GM19455 (cell line): ENCODE measurements at regions not wholly inside any gene's neighbourhood (a gene's known extent, or its start where the extent isn't known, plus 50 kb on each side); places are given as distances from the start of the nearest gene placed in this dataset.
"Not testable (repeated sequence)": the region's sequence is repeated elsewhere in the genome, so short reads cannot be mapped to it uniquely, and the experiment has no call there.

Experiments used
- ATAC-seq: cut with Tn5 transposase; IDR thresholded peaks from one replicate; pipeline ENCODE4 v1.9.1; 2021; ENCODE audit not compliant: unreplicated experiment

DNA sequence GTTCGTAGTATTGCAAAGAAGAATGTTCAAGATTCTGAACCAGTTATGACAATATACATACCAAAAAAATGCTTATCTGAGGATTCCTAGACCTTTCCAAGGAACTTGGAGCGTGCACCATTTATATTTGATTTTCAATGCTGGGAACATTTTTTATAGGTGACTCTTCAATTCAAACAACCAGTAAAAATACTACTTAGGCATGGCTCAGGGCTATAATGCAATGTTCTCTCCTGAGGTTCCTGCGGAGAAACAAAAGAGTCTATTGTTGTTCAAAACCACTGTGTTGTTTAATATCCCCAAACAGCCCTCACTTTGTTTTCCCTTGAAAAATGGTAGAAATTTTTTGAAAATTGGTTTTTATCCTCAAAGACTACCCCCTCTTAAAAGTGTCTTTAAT lies 335.7 kb upstream of the IZUMO3 start:
- no peak for ATAC-seq

DNA sequence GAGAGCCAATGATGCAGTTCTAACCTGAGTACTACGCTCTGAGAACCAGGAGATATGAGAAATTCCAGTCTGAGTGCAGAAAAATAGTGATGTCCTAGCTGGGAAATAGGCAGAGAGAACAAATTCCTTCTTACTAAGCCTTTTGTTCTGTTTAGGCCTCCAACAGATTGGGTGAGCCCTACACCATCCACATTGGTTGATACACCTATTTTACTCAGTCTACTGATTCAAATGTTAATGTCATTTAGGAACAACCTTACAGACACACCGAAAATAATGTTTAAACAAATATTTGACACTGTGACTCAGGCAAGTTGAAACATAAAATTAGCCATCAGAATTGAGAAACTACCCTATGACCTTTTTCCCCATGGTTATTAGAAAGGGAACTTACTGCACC lies 333.9 kb upstream of the IZUMO3 start:
- no peak for ATAC-seq

GRCh38 chr9:24856601-24857000 lies 310.9 kb upstream of the IZUMO3 start:
- ATAC-seq: not testable (repeated sequence)

DNA sequence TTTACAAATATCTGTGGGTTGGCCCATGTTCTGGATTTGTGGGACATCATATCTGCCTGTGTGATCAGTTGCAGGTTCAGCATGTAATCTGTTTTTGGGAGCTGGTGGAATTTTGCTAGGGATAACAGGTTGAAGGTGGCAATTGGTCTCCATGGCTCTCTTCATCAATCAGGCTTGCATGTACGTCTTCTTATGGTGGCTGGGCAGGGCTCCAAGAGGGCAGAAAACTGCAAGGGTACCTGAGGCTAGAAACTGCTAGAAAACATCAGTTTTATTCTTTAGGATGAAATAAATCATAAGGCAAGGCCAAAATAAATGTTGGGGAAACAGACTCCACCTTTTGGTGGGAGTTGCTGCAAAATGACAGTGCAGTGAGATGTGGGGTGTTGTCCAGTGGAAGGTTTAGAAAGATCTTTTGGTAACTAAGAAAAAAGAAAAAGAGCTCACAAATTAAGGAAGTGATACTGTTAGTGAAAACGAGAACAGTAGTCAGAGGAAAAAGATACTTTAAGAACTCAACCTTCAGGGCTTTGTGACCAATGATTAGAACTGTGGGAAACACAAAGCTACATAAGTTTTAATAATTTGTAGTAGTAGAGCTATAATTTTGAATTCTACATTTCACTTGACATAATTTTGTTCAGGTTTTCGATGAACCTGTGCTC lies 300.7 kb upstream of the IZUMO3 start:
- ATAC-seq: peak; percentile 63

GRCh38 chr9:24844217-24844616 lies 298.5 kb upstream of the IZUMO3 start:
- ATAC-seq: no peak

GRCh38 chr9:24841993-24842392 lies 296.3 kb upstream of the IZUMO3 start:
- no peak for ATAC-seq

GRCh38 chr9:24832307-24832706 lies 286.6 kb upstream of the IZUMO3 start:
- ATAC-seq: no peak

DNA sequence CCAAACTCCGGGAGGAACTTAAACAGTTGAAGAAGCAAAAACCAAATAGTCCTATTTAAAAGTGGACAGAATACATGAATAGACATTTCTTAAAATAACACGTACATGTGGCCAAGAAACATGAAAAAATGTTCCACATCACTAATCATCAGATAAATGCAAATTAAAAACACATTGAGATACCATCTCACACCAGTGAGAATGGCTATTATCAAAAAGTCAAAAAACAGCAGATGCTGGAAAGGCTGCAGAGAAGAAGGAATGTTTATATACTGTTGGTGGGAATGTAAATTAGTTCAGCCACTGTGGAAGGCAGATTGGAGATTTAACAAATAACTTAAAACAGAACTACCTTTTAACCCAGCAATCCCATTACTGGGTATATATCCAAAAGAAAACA lies 283.0 kb upstream of the IZUMO3 start:
- ATAC-seq: no peak

- no peak for ATAC-seq
These were observed 278.9 kb upstream of the IZUMO3 start for GRCh38 chr9:24824607-24825006.

DNA sequence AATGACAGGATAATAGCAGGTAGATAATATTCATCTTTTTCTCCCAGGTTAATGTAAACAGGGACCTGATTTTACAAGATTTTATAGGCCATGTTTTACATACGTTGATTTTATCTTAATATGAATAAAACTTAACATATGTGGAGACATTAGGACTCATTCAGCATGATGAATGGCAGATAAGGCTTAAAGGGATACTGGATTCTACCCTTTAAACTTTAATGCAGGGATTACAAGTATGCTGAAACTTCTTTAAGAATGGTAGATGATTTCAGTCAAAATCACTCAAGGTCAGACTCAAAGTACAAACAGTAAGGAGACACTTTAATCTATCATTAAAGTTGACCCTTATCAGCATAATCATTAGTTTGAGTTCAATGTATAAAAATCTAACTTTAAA lies 274.5 kb upstream of the IZUMO3 start:
- no peak for ATAC-seq

DNA sequence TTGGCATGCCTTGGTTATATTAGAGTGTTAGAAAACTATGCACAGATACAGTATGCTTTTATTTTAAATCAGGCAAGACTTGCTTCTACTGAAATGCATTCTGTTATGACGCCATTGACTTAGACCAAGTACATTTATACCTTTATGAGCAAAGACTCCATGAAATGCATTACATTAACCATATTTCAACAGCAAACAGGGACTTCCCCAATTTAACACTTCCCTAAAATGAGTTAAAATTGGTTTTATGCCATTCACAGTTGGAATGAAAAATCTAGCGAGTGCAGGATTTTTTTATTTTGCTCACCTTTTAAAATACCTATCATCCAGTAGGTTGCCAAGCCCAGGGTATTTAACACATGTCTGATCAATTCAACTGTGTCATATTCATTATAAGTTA lies 272.1 kb upstream of the IZUMO3 start:
- ATAC-seq: no peak

DNA sequence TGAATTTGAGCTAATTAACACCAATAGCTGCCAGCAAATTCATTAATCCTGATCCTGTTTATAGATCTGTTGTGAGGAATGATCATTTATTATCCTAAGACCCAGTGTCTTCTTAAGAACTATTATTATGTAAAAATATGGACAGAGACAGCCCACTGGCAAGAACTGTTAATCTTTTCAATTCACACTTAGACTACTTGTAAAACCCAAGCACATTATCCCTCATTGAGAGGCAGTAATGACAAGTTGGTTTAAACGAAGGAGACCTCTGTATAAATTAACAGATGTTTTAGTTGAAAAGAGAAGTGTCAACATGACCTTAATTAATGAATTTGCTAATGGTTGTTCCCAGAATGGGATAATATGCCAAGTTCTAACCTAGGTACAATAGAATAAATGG lies 270.3 kb upstream of the IZUMO3 start:
- no peak for ATAC-seq

DNA sequence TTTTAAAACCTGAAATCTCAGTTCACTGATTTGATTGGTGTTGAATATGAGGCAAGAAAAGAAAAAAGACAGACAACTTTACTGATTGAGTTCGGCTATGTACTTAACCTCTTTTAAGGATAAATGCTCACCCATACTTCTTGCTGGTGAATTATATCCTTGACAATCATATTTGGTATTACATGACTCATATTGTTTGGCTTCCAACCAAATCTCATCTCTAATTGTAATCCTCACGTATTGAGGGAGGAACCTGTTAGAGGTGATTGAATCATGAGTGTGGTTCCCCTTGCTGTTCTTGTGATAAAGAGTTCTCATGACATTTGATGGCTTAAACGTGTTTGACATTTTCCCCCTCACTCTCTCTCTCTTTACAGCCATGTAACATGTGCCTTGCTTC lies 255.6 kb upstream of the IZUMO3 start:
- no peak for ATAC-seq

DNA sequence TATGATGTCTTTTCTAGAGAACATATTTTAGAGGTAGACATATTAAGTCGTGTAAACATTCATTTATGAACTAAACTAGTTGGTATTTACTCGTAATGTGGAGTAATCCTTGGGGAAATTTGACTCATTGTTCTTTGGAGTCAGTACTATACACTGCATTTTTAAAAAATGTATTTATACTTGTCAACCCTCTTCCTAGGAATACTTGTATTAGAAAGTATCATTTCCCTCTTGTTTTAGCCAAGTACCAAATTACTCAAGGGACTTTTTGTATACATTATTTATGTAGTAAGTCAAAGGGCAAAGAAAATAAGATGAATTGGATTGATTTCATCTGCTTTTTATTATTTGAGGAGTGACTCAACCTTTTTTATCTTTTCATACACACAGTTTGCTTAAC lies 248.1 kb upstream of the IZUMO3 start:
- ATAC-seq: no peak

- ATAC-seq: no peak
These were observed 230.5 kb upstream of the IZUMO3 start for GRCh38 chr9:24776226-24776625.

- not testable (repeated sequence) for ATAC-seq
These were observed 228.5 kb upstream of the IZUMO3 start for GRCh38 chr9:24774199-24774598.

DNA sequence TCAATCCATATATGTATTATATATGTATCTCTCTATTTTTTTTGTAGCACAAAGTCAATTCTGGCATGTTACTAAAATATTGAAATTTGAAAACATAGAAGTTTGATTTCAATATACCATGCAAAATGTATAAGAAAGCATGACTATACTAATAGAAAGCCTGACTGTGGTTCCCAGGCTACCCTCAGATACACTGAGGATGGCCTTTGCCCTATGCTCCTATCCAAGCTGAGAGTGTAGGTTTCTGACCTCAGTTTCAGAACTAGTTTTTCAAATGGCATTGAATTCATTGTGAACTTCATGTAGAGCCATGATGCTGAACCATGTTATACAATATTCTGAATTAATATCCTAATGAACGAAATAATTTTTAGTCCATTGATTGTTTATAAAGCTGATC lies 220.4 kb upstream of the IZUMO3 start:
- ATAC-seq: no peak

DNA sequence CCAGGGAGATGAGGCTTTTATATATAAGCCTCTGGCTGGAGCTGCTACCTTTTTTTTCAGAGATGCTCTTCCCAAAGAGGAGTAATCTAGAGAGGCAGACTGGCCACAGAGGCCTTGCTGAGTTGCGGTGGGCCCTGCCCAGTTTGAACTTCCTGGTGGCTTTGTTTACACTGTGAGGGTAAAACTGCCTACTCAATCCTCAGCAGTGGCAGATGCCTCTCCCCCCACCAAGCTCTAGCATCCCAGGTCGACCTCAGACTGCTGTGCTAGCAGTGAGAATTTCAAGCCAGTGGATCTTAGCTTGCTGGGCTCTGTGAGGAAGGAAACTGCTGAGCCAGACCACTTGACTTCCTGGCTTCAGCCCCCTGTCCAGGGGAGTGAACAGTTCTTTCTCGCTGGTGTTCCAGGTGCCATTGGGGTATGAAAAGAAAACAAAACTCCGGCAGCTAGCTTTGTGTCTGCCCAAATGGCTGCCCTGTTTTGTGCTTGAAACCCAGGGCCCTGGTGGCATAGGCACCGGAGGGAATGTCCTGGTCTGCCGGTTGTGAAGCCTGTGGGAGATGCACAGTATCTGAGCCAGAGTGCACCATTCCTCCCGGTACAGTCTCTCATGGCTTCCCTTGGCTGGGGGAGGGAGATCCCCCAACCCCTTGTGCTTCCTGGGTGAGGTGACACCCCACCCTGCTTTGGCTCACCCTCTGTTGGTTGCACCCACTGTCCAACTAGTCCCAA lies 219.5 kb upstream of the IZUMO3 start:
- ATAC-seq: no peak

- ATAC-seq: no peak
These were observed 192.8 kb upstream of the IZUMO3 start for GRCh38 chr9:24738421-24738961.

DNA sequence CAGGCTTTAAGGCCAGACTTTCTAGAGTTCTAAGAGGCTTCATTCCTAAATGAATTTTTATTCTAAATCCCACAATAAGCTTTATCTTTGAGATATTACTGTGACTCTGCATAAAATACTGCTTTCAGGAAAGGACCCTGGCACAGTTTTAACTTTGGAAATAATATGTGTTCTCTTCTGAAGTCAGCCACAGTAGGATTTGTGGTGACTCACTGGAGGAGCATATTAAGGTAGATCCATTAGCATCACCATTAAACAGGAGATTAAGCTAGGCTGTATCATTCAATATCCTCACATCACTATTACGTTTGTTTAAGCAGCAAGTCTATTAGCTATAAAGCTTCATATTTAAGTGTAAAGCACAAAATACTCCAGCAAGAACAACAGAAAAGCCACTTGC lies 186.1 kb upstream of the IZUMO3 start:
- no peak for ATAC-seq

- ATAC-seq: no peak
These were observed 175.9 kb upstream of the IZUMO3 start for GRCh38 chr9:24721621-24722020.

DNA sequence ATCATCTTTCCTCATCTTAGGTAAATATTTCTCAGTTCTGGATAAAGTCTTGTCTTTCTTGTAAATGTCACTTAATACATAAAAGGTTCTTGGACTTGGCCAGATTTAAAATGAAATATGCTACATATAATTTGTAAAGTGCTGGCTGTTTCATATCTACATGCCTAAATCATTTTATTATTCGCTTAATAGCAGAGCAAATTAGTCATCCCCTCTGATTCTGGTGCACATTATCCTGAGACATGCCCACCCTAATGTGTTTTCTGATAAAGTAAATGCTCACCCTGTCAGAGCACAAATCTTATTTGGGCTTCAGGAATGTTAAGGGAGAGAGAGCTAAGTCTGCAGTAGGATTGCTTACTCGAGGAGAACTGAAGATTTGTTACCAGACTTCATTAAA lies 166.5 kb upstream of the IZUMO3 start:
- no peak for ATAC-seq

DNA sequence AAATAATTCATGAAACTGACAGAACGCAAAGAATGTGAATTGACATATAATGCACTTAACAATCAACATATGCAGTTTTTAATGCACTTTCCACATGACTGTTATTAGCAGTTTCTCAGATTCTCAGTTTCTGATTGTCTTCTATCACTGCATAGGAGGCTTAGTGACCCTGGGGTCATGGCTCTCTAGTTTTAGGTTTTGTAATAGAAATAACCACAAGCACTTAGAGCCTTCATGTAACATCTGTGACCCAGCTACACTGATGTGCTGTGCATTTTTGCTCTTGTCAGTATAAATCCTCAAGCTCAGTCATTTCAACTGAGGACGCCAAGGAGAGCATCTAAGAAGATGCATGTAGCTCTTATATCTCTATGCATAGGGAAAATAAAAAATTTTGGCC lies 163.1 kb upstream of the IZUMO3 start:
- ATAC-seq: no peak
